Suprapubic skin (tissue), 4 donors: ENCODE measurements at regions not wholly inside any gene's neighbourhood (a gene's known extent, or its start where the extent isn't known, plus 50 kb on each side); places are given as distances from the start of the nearest gene placed in this dataset.
"Not testable (repeated sequence)": the region's sequence is repeated elsewhere in the genome, so short reads cannot be mapped to it uniquely, and the experiment has no call there.

Experiments used
- DNase-seq, 2 donors: peaks; one replicate each; pipeline ENCODE4 v3.0.0-alpha.2; 2019; ENCODE audit warnings: low spot score in 2 of 2
- H3K27ac ChIP-seq: fragments of 200-600 bp; sonication (generic); one replicate; pipeline ENCODE4 v1.5.1; 2019
- H3K27me3 ChIP-seq: fragments of 200-600 bp; sonication (generic); one replicate; pipeline ENCODE4 v1.5.1; 2019
- H3K36me3 ChIP-seq: fragments of 200-600 bp; sonication (generic); one replicate; pipeline ENCODE4 v1.5.1; 2019
- H3K4me1 ChIP-seq: fragments of 200-600 bp; sonication (generic); one replicate; pipeline ENCODE4 v1.5.1; 2019
- H3K4me3 ChIP-seq: fragments of 200-600 bp; sonication (generic); one replicate; pipeline ENCODE4 v1.5.1; 2019; ENCODE audit warnings: mild to moderate bottlenecking
- H3K9me3 ChIP-seq: fragments of 200-600 bp; sonication (generic); one replicate; pipeline ENCODE4 v1.5.1; 2019
- CTCF ChIP-seq, 2 donors: fragments of 200-600 bp in 1 of 2; fragments of 450-650 bp in 1 of 2; sonication (generic) in 1 of 2; IDR thresholded peaks; one replicate each; pipeline ENCODE4 v1.5.1; 2016 to 2019; ENCODE audit warnings: antibody characterized with exemption in 2 of 2, mild to moderate bottlenecking in 1 of 2, moderate library complexity in 1 of 2
- EP300 ChIP-seq: sonication (generic); formaldehyde crosslinking; IDR thresholded peaks from one replicate; pipeline ENCODE4 v1.6.1; 2017; ENCODE audit warnings: antibody characterized with exemption
- POLR2A ChIP-seq, 2 donors: fragments of 450-650 bp; IDR thresholded peaks; one replicate each; pipeline ENCODE4 v1.6.1; 2017; ENCODE audit warnings: antibody characterized with exemption in 2 of 2, mild to moderate bottlenecking in 2 of 2, moderate library complexity in 2 of 2
- POLR2AphosphoS5 ChIP-seq, 3 donors: sonication (generic); formaldehyde crosslinking; IDR thresholded peaks; one replicate each; pipeline ENCODE4 v1.6.1; 2017; ENCODE audit warnings: antibody characterized with exemption in 3 of 3
- WGBS: methylation state at CpG from one replicate; pipeline ENCODE4 v1.1.5; 2018; 5-methylcytosine and 5-hydroxymethylcytosine counted together

GRCh38 chr10:123367195-123367594 lies 213.0 kb downstream of the BUB3 start:
- TF ChIP-seq EP300 = no peak
- no peak for TF ChIP-seq CTCF (IDR thresholded peaks at IDR 0.05)
- TF ChIP-seq POLR2AphosphoS5 (IDR thresholded peaks at IDR 0.05) = no peak
- TF ChIP-seq POLR2A (IDR thresholded peaks at IDR 0.05) = no peak
- no peaks in the 10 kb centered on the region for H3K9me3 ChIP-seq
- DNase-seq = no peak
- H3K27me3 ChIP-seq = no peaks in the 10 kb centered on the region
- no peaks in the 10 kb centered on the region for H3K36me3 ChIP-seq
- no peak overlapping the region for H3K4me3 ChIP-seq
- no peak overlapping the region for H3K27ac ChIP-seq
- H3K4me1 ChIP-seq = no peaks in the 10 kb centered on the region
- WGBS = 89% methylated on average over 4 of the region's 4 CpGs

GRCh38 chr10:123371626-123372025 lies 217.4 kb downstream of the BUB3 start:
- not testable (repeated sequence) for H3K4me1 ChIP-seq, H3K27ac ChIP-seq, H3K36me3 ChIP-seq, H3K27me3 ChIP-seq, H3K9me3 ChIP-seq, DNase-seq, H3K4me3 ChIP-seq
- WGBS = 83% methylated on average over 2 of the region's 2 CpGs

- Histone ChIP-seq H3K9me3 (no peaks in the 10 kb centered on the region), H3K4me3 (no peak overlapping the region), H3K27ac (no peak overlapping the region), H3K4me1 (no peaks in the 10 kb centered on the region), H3K27me3 (peaks cover 14% of the 10 kb centered on the region), H3K36me3 (no peaks in the 10 kb centered on the region)
- 80% methylated on average over 6 of the region's 6 CpGs for WGBS
- TF ChIP-seq CTCF (IDR thresholded peaks at IDR 0.05) (no peak), POLR2AphosphoS5 (IDR thresholded peaks at IDR 0.05) (no peak), POLR2A (IDR thresholded peaks at IDR 0.05) (no peak), EP300 (no peak)
- no peak for DNase-seq
Observed at GRCh38 chr10:123373591-123373990, 219.4 kb downstream of the BUB3 start.

GRCh38 chr10:123375097-123375496 lies 220.9 kb downstream of the BUB3 start:
- no peak for TF ChIP-seq POLR2AphosphoS5 (IDR thresholded peaks at IDR 0.05)
- TF ChIP-seq EP300 = no peak
- no peak for TF ChIP-seq POLR2A (IDR thresholded peaks at IDR 0.05)
- no peak for TF ChIP-seq CTCF (IDR thresholded peaks at IDR 0.05)
- no peak for DNase-seq
- Histone ChIP-seq H3K4me1 (no peaks in the 10 kb centered on the region), H3K27ac (no peak overlapping the region), H3K4me3 (no peak overlapping the region), H3K27me3 (peaks cover 27% of the 10 kb centered on the region), H3K9me3 (no peaks in the 10 kb centered on the region), H3K36me3 (no peaks in the 10 kb centered on the region)
- 85% methylated on average over 3 of the region's 3 CpGs for WGBS

GRCh38 chr10:123375738-123376137 lies 221.5 kb downstream of the BUB3 start:
- TF ChIP-seq POLR2AphosphoS5 (IDR thresholded peaks at IDR 0.05) = no peak
- TF ChIP-seq CTCF (IDR thresholded peaks at IDR 0.05) = no peak
- no peak for TF ChIP-seq POLR2A (IDR thresholded peaks at IDR 0.05)
- TF ChIP-seq EP300 = no peak
- Histone ChIP-seq H3K36me3 (no peaks in the 10 kb centered on the region), H3K27ac (no peak overlapping the region), H3K4me1 (no peaks in the 10 kb centered on the region), H3K9me3 (no peaks in the 10 kb centered on the region), H3K4me3 (no peak overlapping the region), H3K27me3 (peaks cover 27% of the 10 kb centered on the region)
- 74% methylated on average over 1 of the region's 1 CpG for WGBS
- no peak for DNase-seq

GRCh38 chr10:123377883-123378282 lies 223.7 kb downstream of the BUB3 start:
- no peaks in the 10 kb centered on the region for H3K36me3 ChIP-seq
- H3K9me3 ChIP-seq = no peaks in the 10 kb centered on the region
- 32% methylated on average over 8 of the region's 8 CpGs for WGBS
- no peak for DNase-seq
- TF ChIP-seq POLR2A (IDR thresholded peaks at IDR 0.05) (no peak), EP300 (no peak), POLR2AphosphoS5 (IDR thresholded peaks at IDR 0.05) (no peak), CTCF (IDR thresholded peaks at IDR 0.05) (no peak)
- H3K27me3 ChIP-seq = peaks cover 27% of the 10 kb centered on the region
- H3K4me3 ChIP-seq = no peak overlapping the region
- no peak overlapping the region for H3K27ac ChIP-seq
- no peaks in the 10 kb centered on the region for H3K4me1 ChIP-seq
